HEK293 (cell line): ENCODE measurements at regions not wholly inside any gene's neighbourhood (a gene's known extent, or its start where the extent isn't known, plus 50 kb on each side); places are given as distances from the start of the nearest gene placed in this dataset.

ENCODE experiments used
- CTCF ChIA-PET: fragments of 350-600 bp; formaldehyde crosslinking; extraction: SDS; loops from one replicate; lab custom pipeline; 2021; ENCODE audit warnings: antibody characterized with exemption; lab: Yijun Ruan, JAX
- POLR2A ChIA-PET: fragments of 300-600 bp; formaldehyde crosslinking; extraction: SDS; loops from one replicate; lab custom pipeline; 2020; ENCODE audit warnings: antibody characterized with exemption, inconsistent platforms; lab: Yijun Ruan, JAX
- H3K27ac ChIP-seq: fragments of 200-500 bp; sonication (Bioruptor generic); 2 replicates; pipeline ENCODE4 v1.5.1; 2014; ENCODE audit warnings: low read depth, low read length, control low read depth, inconsistent platforms; ENCODE audit errors: extremely low read depth
- H3K36me3 ChIP-seq, 2 experiments: fragments of 200-500 bp in 1 of 2; sonication (Bioruptor generic) in 1 of 2; 1 replicate in 1 of 2; 2 replicates in 1 of 2; pipeline ENCODE4 v1.5.1; 2014 to 2017; ENCODE audit warnings: inconsistent platforms in 2 of 2, low read length in 2 of 2; ENCODE audit not compliant: control insufficient read depth in 2 of 2, insufficient read depth in 1 of 2
- H3K4me1 ChIP-seq: fragments of 200-500 bp; sonication (Bioruptor generic); 2 replicates; pipeline ENCODE4 v1.5.1; 2014; ENCODE audit warnings: mild to moderate bottlenecking, low read length, inconsistent platforms; ENCODE audit not compliant: control insufficient read depth, insufficient read depth
- H3K4me3 ChIP-seq: 2 replicates; pipeline ENCODE4 v1.5.1; 2011; ENCODE audit warnings: low read depth, mild to moderate bottlenecking, control low read depth, low read length, moderate library complexity
- H3K9me3 ChIP-seq: fragments of 200-500 bp; sonication (Bioruptor generic); 2 replicates; pipeline ENCODE4 v1.5.1; 2014; ENCODE audit warnings: low read depth, low read length, inconsistent platforms; ENCODE audit not compliant: control insufficient read depth, insufficient read depth
- FEZF1 ChIP-seq: fragments of 450-650 bp; formaldehyde crosslinking; IDR thresholded peaks from 2 replicates; pipeline ENCODE4 v1.5.1; 2016; ENCODE audit warnings: missing biosample characterization, missing genetic modification characterization
- GLI2 ChIP-seq: fragments of 450-650 bp; formaldehyde crosslinking; IDR thresholded peaks from 2 replicates; pipeline ENCODE4; 2017; ENCODE audit warnings: missing biosample characterization, missing genetic modification characterization, low read depth, borderline replicate concordance
- KLF17 ChIP-seq: fragments of 450-650 bp; formaldehyde crosslinking; IDR thresholded peaks from 2 replicates; pipeline ENCODE4 v1.5.1; 2016; ENCODE audit warnings: missing biosample characterization, missing genetic modification characterization
- KLF9 ChIP-seq: fragments of 450-650 bp; formaldehyde crosslinking; IDR thresholded peaks from 2 replicates; pipeline ENCODE4 v1.5.1; 2016; ENCODE audit warnings: missing biosample characterization, missing genetic modification characterization, low read depth
- OSR2 ChIP-seq: fragments of 450-650 bp; formaldehyde crosslinking; IDR thresholded peaks from 2 replicates; pipeline ENCODE4 v1.5.1; 2016; ENCODE audit warnings: missing biosample characterization, missing genetic modification characterization
- PRDM2 ChIP-seq: fragments of 450-650 bp; formaldehyde crosslinking; IDR thresholded peaks from 2 replicates; pipeline ENCODE4 v1.5.1; 2016; ENCODE audit warnings: missing biosample characterization, missing genetic modification characterization, borderline replicate concordance
- REST ChIP-seq: fragments of 450-650 bp; formaldehyde crosslinking; IDR thresholded peaks from 2 replicates; pipeline ENCODE4 v1.5.1; 2016; ENCODE audit warnings: missing biosample characterization, missing genetic modification characterization
- SCRT1 ChIP-seq: fragments of 450-650 bp; formaldehyde crosslinking; IDR thresholded peaks from 2 replicates; pipeline ENCODE4 v1.5.1; 2016; ENCODE audit warnings: missing biosample characterization, missing genetic modification characterization, borderline replicate concordance
- ZBTB44 ChIP-seq: fragments of 450-650 bp; IDR thresholded peaks from 2 replicates; pipeline ENCODE4 v1.5.1; 2018; ENCODE audit warnings: missing biosample characterization, mild to moderate bottlenecking, missing genetic modification characterization
- ZFP3 ChIP-seq: fragments of 450-650 bp; formaldehyde crosslinking; IDR thresholded peaks from 2 replicates; pipeline ENCODE4 v1.5.1; 2016; ENCODE audit warnings: low read depth, missing biosample characterization, missing genetic modification characterization
- ZNF24 ChIP-seq: fragments of 450-650 bp; formaldehyde crosslinking; IDR thresholded peaks from 2 replicates; pipeline ENCODE4 v1.5.1; 2016; ENCODE audit warnings: missing biosample characterization, missing genetic modification characterization
- ZNF341 ChIP-seq: fragments of 450-650 bp; formaldehyde crosslinking; IDR thresholded peaks from 2 replicates; pipeline ENCODE4; 2016; ENCODE audit warnings: low read depth, missing biosample characterization, missing genetic modification characterization
- ZNF510 ChIP-seq: fragments of 450-650 bp; formaldehyde crosslinking; IDR thresholded peaks from 2 replicates; pipeline ENCODE4 v1.5.1; 2018; ENCODE audit warnings: mild to moderate bottlenecking, missing genetic modification characterization, missing biosample characterization; ENCODE audit not compliant: insufficient replicate concordance
- ZNF513 ChIP-seq: fragments of 450-650 bp; IDR thresholded peaks from 2 replicates; pipeline ENCODE4 v1.5.1; 2018; ENCODE audit warnings: missing biosample characterization, missing genetic modification characterization
- ZNF654 ChIP-seq: fragments of 450-650 bp; formaldehyde crosslinking; IDR thresholded peaks from 2 replicates; pipeline ENCODE4 v1.5.1; 2016; ENCODE audit warnings: low read depth, missing biosample characterization, missing genetic modification characterization
- TF ChIP-seq, protein P1 (sequence below): fragments of 450-650 bp; formaldehyde crosslinking; IDR thresholded peaks from 2 replicates; pipeline ENCODE4 v1.5.1; 2017; ENCODE audit warnings: missing biosample characterization, missing genetic modification characterization
- TF ChIP-seq, protein P2 (sequence below): fragments of 450-650 bp; formaldehyde crosslinking; IDR thresholded peaks from 2 replicates; pipeline ENCODE4 v1.5.1; 2016; ENCODE audit warnings: missing biosample characterization, missing genetic modification characterization
- TF ChIP-seq, protein P3 (sequence below): fragments of 450-650 bp; formaldehyde crosslinking; IDR thresholded peaks from 2 replicates; pipeline ENCODE4 v1.5.1; 2016; ENCODE audit warnings: missing biosample characterization, missing genetic modification characterization

GRCh38 chr1:81160696-81161095 lies 640.0 kb upstream of the ADGRL2 start:
- ChIA-PET POLR2A (no interaction called here), CTCF (no interaction called here)
- Histone ChIP-seq H3K4me3 (no peak overlapping the region), H3K36me3 (no peaks in the 10 kb centered on the region), H3K27ac (no peak overlapping the region), H3K9me3 (no peaks in the 10 kb centered on the region), H3K4me1 (peaks cover 4% of the 10 kb centered on the region; the same call in 1 of the 2 replicates)
- TF ChIP-seq ZNF513 (tag by site-specific recombination) (no peak), REST (tag by site-specific recombination) (no peak), GLI2 (tag by site-specific recombination) (no peak), ZFP3 (tag by site-specific recombination) (no peak), ZNF341 (tag by site-specific recombination) (no peak), ZNF510 (no peak), ZNF654 (tag by site-specific recombination) (no peak), PRDM2 (tag by site-specific recombination) (no peak), ZNF24 (no peak), ZBTB44 (no peak), SCRT1 (tag by site-specific recombination) (no peak), FEZF1 (tag by site-specific recombination) (no peak), OSR2 (tag by site-specific recombination) (no peak), KLF9 (tag by site-specific recombination) (no peak), KLF17 (no peak)
- TF ChIP-seq, protein P1, sequence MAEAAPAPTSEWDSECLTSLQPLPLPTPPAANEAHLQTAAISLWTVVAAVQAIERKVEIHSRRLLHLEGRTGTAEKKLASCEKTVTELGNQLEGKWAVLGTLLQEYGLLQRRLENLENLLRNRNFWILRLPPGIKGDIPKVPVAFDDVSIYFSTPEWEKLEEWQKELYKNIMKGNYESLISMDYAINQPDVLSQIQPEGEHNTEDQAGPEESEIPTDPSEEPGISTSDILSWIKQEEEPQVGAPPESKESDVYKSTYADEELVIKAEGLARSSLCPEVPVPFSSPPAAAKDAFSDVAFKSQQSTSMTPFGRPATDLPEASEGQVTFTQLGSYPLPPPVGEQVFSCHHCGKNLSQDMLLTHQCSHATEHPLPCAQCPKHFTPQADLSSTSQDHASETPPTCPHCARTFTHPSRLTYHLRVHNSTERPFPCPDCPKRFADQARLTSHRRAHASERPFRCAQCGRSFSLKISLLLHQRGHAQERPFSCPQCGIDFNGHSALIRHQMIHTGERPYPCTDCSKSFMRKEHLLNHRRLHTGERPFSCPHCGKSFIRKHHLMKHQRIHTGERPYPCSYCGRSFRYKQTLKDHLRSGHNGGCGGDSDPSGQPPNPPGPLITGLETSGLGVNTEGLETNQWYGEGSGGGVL (tag by site-specific recombination): no peak
- TF ChIP-seq, protein P2, sequence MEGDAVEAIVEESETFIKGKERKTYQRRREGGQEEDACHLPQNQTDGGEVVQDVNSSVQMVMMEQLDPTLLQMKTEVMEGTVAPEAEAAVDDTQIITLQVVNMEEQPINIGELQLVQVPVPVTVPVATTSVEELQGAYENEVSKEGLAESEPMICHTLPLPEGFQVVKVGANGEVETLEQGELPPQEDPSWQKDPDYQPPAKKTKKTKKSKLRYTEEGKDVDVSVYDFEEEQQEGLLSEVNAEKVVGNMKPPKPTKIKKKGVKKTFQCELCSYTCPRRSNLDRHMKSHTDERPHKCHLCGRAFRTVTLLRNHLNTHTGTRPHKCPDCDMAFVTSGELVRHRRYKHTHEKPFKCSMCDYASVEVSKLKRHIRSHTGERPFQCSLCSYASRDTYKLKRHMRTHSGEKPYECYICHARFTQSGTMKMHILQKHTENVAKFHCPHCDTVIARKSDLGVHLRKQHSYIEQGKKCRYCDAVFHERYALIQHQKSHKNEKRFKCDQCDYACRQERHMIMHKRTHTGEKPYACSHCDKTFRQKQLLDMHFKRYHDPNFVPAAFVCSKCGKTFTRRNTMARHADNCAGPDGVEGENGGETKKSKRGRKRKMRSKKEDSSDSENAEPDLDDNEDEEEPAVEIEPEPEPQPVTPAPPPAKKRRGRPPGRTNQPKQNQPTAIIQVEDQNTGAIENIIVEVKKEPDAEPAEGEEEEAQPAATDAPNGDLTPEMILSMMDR (tag by site-specific recombination): no peak
- TF ChIP-seq, protein P3, sequence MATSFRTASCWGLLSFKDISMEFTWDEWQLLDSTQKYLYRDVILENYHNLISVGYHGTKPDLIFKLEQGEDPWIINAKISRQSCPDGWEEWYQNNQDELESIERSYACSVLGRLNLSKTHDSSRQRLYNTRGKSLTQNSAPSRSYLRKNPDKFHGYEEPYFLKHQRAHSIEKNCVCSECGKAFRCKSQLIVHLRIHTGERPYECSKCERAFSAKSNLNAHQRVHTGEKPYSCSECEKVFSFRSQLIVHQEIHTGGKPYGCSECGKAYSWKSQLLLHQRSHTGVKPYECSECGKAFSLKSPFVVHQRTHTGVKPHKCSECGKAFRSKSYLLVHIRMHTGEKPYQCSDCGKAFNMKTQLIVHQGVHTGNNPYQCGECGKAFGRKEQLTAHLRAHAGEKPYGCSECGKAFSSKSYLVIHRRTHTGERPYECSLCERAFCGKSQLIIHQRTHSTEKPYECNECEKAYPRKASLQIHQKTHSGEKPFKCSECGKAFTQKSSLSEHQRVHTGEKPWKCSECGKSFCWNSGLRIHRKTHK (tag by site-specific recombination): no peak
